Mesenchymal stem cell (in vitro differentiated cells and primary cell): ENCODE measurements at regions not wholly inside any gene's neighbourhood (a gene's known extent, or its start where the extent isn't known, plus 50 kb on each side); places are given as distances from the start of the nearest gene placed in this dataset.

ENCODE experiments used
- DNase-seq: peaks from one replicate; pipeline ENCODE4 v3.0.0-alpha.2; 2013
- H2AFZ ChIP-seq: one replicate; pipeline ENCODE4 v1.6.1; 2013; ENCODE audit warnings: low read depth, mild to moderate bottlenecking, control low read depth, inconsistent platforms, low read length, moderate library complexity
- H2AK5ac ChIP-seq: 2 replicates; pipeline ENCODE4 v1.6.1; 2013; ENCODE audit warnings: low read length, moderate library complexity, mild to moderate bottlenecking, inconsistent platforms; ENCODE audit not compliant: severe bottlenecking
- H2BK120ac ChIP-seq: one replicate; pipeline ENCODE4 v1.6.1; 2013; ENCODE audit warnings: low read depth, mild to moderate bottlenecking, inconsistent platforms, low read length, moderate library complexity
- H2BK12ac ChIP-seq, 2 experiments: one replicate each; pipeline ENCODE4 v1.6.1; 2013; ENCODE audit warnings: inconsistent platforms in 2 of 2, low read length in 2 of 2, mild to moderate bottlenecking in 2 of 2, moderate library complexity in 2 of 2, control low read depth in 1 of 2
- H2BK15ac ChIP-seq: one replicate; pipeline ENCODE4 v1.6.1; 2013; ENCODE audit warnings: mild to moderate bottlenecking, low read depth, inconsistent platforms; ENCODE audit not compliant: poor library complexity, severe bottlenecking
- H2BK5ac ChIP-seq: 2 replicates; pipeline ENCODE4 v1.6.1; 2013; ENCODE audit warnings: low read depth, mild to moderate bottlenecking, low read length, control low read depth, inconsistent platforms; ENCODE audit not compliant: poor library complexity, severe bottlenecking
- H3K14ac ChIP-seq, 2 experiments: one replicate each; pipeline ENCODE4 v1.6.1; 2013; ENCODE audit warnings: inconsistent platforms in 2 of 2, low read length in 2 of 2, control low read depth in 1 of 2, mild to moderate bottlenecking in 1 of 2, moderate library complexity in 1 of 2
- H3K18ac ChIP-seq, 2 experiments: one replicate each; pipeline ENCODE4 v1.6.1; 2013; ENCODE audit warnings: inconsistent platforms in 2 of 2, low read length in 2 of 2, control low read depth in 1 of 2, low read depth in 1 of 2, mild to moderate bottlenecking in 1 of 2
- H3K23ac ChIP-seq, 2 experiments: one replicate each; pipeline ENCODE4 v1.6.1; 2013; ENCODE audit warnings: inconsistent platforms in 2 of 2, low read length in 2 of 2, mild to moderate bottlenecking in 2 of 2, moderate library complexity in 2 of 2, control low read depth in 1 of 2
- H3K27ac ChIP-seq: 2 replicates; pipeline ENCODE4 v1.5.1; 2013; ENCODE audit warnings: mild to moderate bottlenecking, moderate library complexity, low read length, control low read depth, inconsistent platforms; ENCODE audit not compliant: poor library complexity, severe bottlenecking
- H3K27me3 ChIP-seq, 2 experiments: 2 replicates each; pipeline versions ENCODE4 v1.6.1 to v1.7.0; 2013; ENCODE audit warnings: low read length in 2 of 2, mild to moderate bottlenecking in 2 of 2, moderate library complexity in 2 of 2, control low read depth in 1 of 2, inconsistent platforms in 1 of 2; ENCODE audit not compliant: control insufficient read depth in 1 of 2, insufficient read depth in 1 of 2
- H3K36me3 ChIP-seq, 2 experiments: 2 replicates each; pipeline versions ENCODE4 v1.6.1 to v1.7.0; 2013; ENCODE audit warnings: low read length in 2 of 2, control low read depth in 1 of 2, inconsistent platforms in 1 of 2, low read depth in 1 of 2, mild to moderate bottlenecking in 1 of 2; ENCODE audit not compliant: insufficient read depth in 2 of 2, control insufficient read depth in 1 of 2
- H3K4ac ChIP-seq, 2 experiments: one replicate each; pipeline ENCODE4 v1.6.1; 2013; ENCODE audit warnings: inconsistent platforms in 2 of 2, low read length in 2 of 2, mild to moderate bottlenecking in 2 of 2, moderate library complexity in 2 of 2, control low read depth in 1 of 2, low read depth in 1 of 2
- H3K4me1 ChIP-seq: 2 replicates; pipeline ENCODE4 v1.6.1; 2013; ENCODE audit warnings: low read depth, low read length, control low read depth; ENCODE audit not compliant: control insufficient read depth, insufficient read depth
- H3K4me2 ChIP-seq: 2 replicates; pipeline ENCODE4 v1.6.1; 2013; ENCODE audit warnings: low read length, mild to moderate bottlenecking, inconsistent platforms; ENCODE audit not compliant: poor library complexity, severe bottlenecking
- H3K4me3 ChIP-seq, 2 experiments: 2 replicates each; pipeline versions ENCODE4 v1.5.1 to v1.7.0; 2013; ENCODE audit warnings: low read length in 2 of 2, mild to moderate bottlenecking in 2 of 2, control low read depth in 1 of 2, low read depth in 1 of 2; ENCODE audit not compliant: insufficient read depth in 1 of 2
- H3K79me1 ChIP-seq: replicated peaks from 2 replicates; pipeline ENCODE4 v1.6.1; 2013; ENCODE audit warnings: mild to moderate bottlenecking, control low read depth, low read length, inconsistent platforms; ENCODE audit not compliant: poor library complexity, severe bottlenecking
- H3K9ac ChIP-seq: 2 replicates; pipeline ENCODE4 v1.7.0; 2013; ENCODE audit warnings: mild to moderate bottlenecking, low read length, moderate library complexity
- H3K9me3 ChIP-seq: 2 replicates; pipeline ENCODE4 v1.7.0; 2013; ENCODE audit warnings: mild to moderate bottlenecking, low read length; ENCODE audit not compliant: control insufficient read depth
- H4K8ac ChIP-seq: one replicate; pipeline ENCODE4 v1.6.1; 2013; ENCODE audit warnings: inconsistent platforms, mild to moderate bottlenecking, low read length, moderate library complexity
- H4K91ac ChIP-seq: one replicate; pipeline ENCODE4 v1.6.1; 2013; ENCODE audit warnings: mild to moderate bottlenecking, low read length, inconsistent platforms
- WGBS: methylation state at CpG from one replicate; pipeline ENCODE4 v1.1.7; 2013; ENCODE audit warnings: mixed read lengths; 5-methylcytosine and 5-hydroxymethylcytosine counted together

GRCh38 chr1:59014827-59015226 is 231.0 kb upstream of the JUN start:
- no peak overlapping the region for H2AFZ ChIP-seq
- no peak overlapping the region for H3K23ac ChIP-seq
- H3K27ac ChIP-seq: no peak overlapping the region
- H3K14ac ChIP-seq: peak overlapping the region in 1 of 2 experiments; percentile 73
- peak overlapping the region; percentile 54 for H2BK120ac ChIP-seq
- no peaks in the 10 kb centered on the region for H3K27me3 ChIP-seq
- peaks cover 2% of the 10 kb centered on the region for H3K79me1 ChIP-seq
- no peak for DNase-seq
- no peak overlapping the region for H3K4me2 ChIP-seq
- no peak overlapping the region for H3K9ac ChIP-seq
- peaks cover 14% of the 10 kb centered on the region for H3K4me1 ChIP-seq
- no peaks in the 10 kb centered on the region for H3K36me3 ChIP-seq
- 97% methylated on average over 2 of the region's 2 CpGs for WGBS
- H3K18ac ChIP-seq: peak overlapping the region; percentile 64 to 97
- H2BK5ac ChIP-seq: no peak overlapping the region
- no peak overlapping the region for H3K4me3 ChIP-seq
- peak overlapping the region; percentile 29 for H2BK15ac ChIP-seq
- H3K9me3 ChIP-seq: peaks cover 6% of the 10 kb centered on the region
- H4K8ac ChIP-seq: no peak overlapping the region
- peak overlapping the region; percentile 99 for H2BK12ac ChIP-seq
- H4K91ac ChIP-seq: peak overlapping the region; percentile 93
- H2AK5ac ChIP-seq: peak overlapping the region; percentile 98
- H3K4ac ChIP-seq: peak overlapping the region; percentile 69 to 92

- Histone ChIP-seq H4K91ac (peak overlapping the region; percentile 88), H3K36me3 (no peaks in the 10 kb centered on the region), H3K4me3 (no peak overlapping the region), H3K79me1 (peaks cover 2% of the 10 kb centered on the region), H2BK12ac (peak overlapping the region; percentile 66 to 99), H3K27me3 (no peaks in the 10 kb centered on the region), H2BK15ac (peak overlapping the region; percentile 34), H4K8ac (peak overlapping the region; percentile 71), H3K9me3 (peaks cover 6% of the 10 kb centered on the region), H2BK5ac (peak overlapping the region; percentile 35), H3K9ac (peak overlapping the region; percentile 12), H3K27ac (peak overlapping the region; percentile 31), H2AK5ac (peak overlapping the region; percentile 98), H3K4me2 (no peak overlapping the region), H2BK120ac (no peak overlapping the region), H3K4ac (peak overlapping the region in 1 of 2 experiments; percentile 69), H3K23ac (no peak overlapping the region), H3K14ac (no peak overlapping the region), H3K18ac (peak overlapping the region; percentile 38 to 83), H2AFZ (no peak overlapping the region), H3K4me1 (peaks cover 14% of the 10 kb centered on the region)
- WGBS: 22% methylated on average over 4 of the region's 4 CpGs
- DNase-seq: peak; percentile 73
Measured at GRCh38 chr1:59015708-59016107, 231.9 kb upstream of the JUN start.

GRCh38 chr1:59016390-59016789 is 232.5 kb upstream of the JUN start:
- no peak for DNase-seq
- Histone ChIP-seq H3K9ac (no peak overlapping the region), H2BK12ac (peak overlapping the region; percentile 51 to 66), H3K4me3 (no peak overlapping the region), H2AFZ (no peak overlapping the region), H3K18ac (peak overlapping the region; percentile 16 to 46), H2AK5ac (peak overlapping the region; percentile 90), H3K4ac (peak overlapping the region in 1 of 2 experiments; percentile 20), H4K8ac (no peak overlapping the region), H2BK5ac (no peak overlapping the region), H4K91ac (peak overlapping the region; percentile 8), H3K9me3 (peaks cover 6% of the 10 kb centered on the region), H2BK120ac (no peak overlapping the region), H3K23ac (no peak overlapping the region), H3K14ac (no peak overlapping the region), H3K4me1 (peaks cover 14% of the 10 kb centered on the region), H3K36me3 (no peaks in the 10 kb centered on the region), H3K4me2 (no peak overlapping the region), H3K27ac (peak overlapping the region; percentile 31), H3K79me1 (peaks cover 2% of the 10 kb centered on the region), H2BK15ac (peak overlapping the region; percentile 44), H3K27me3 (no peaks in the 10 kb centered on the region)
- WGBS: 95% methylated on average over 2 of the region's 2 CpGs

- Histone ChIP-seq H3K4me2 (no peak overlapping the region), H3K9ac (peak overlapping the region; percentile 6), H3K4me1 (peaks cover 14% of the 10 kb centered on the region), H3K27me3 (no peaks in the 10 kb centered on the region), H2BK12ac (no peak overlapping the region), H4K8ac (no peak overlapping the region), H2BK120ac (no peak overlapping the region), H3K9me3 (peaks cover 6% of the 10 kb centered on the region), H4K91ac (no peak overlapping the region), H2BK15ac (no peak overlapping the region), H3K4ac (no peak overlapping the region), H3K18ac (peak overlapping the region in 1 of 2 experiments; percentile 16), H3K23ac (no peak overlapping the region), H3K27ac (no peak overlapping the region), H3K79me1 (peaks cover 2% of the 10 kb centered on the region), H2AK5ac (peak overlapping the region; percentile 82), H3K4me3 (no peak overlapping the region), H2BK5ac (no peak overlapping the region), H3K14ac (no peak overlapping the region), H2AFZ (no peak overlapping the region), H3K36me3 (no peaks in the 10 kb centered on the region)
- peak; percentile 86 for DNase-seq
- 65% methylated on average over 8 of the region's 8 CpGs for whole genome bisulfite sequencing
Measured at GRCh38 chr1:59017501-59018231, 233.8 kb upstream of the JUN start.
